ENCODE measurements at regions not wholly inside any gene's neighbourhood (a gene's known extent, or its start where the extent isn't known, plus 50 kb on each side); places are given as distances from the start of the nearest gene placed in this dataset.
A peak's percentile ranks its signal among the peaks of the same experiment; 100 is the strongest.

GRCh38 chr5:98483301-98483685 lies 290.2 kb upstream of the RGMB start:
- DNase-seq, result no peak

- no peak for DNase-seq
Observed at GRCh38 chr5:98489021-98489420, 284.4 kb upstream of the RGMB start.

DNA sequence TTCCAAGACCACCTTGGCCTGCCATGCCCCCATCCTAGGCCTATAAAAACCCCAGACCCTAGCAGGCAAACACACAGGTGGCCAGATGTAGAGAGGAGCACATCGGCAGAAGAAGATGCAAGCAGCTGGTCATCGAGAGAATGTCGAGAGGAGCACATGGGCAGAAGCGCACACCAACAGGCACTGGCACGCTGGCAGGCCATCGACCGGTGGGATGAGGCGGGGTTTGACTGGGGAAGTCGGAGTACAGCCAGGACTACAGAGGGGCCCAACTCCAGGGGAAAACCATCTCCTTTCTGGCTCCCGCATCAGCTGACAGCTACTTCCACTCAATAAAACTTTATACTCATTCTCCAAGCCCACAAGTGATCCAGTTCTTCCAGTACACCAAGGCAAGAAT lies 283.1 kb upstream of the RGMB start:
- no peak for DNase-seq

DNA sequence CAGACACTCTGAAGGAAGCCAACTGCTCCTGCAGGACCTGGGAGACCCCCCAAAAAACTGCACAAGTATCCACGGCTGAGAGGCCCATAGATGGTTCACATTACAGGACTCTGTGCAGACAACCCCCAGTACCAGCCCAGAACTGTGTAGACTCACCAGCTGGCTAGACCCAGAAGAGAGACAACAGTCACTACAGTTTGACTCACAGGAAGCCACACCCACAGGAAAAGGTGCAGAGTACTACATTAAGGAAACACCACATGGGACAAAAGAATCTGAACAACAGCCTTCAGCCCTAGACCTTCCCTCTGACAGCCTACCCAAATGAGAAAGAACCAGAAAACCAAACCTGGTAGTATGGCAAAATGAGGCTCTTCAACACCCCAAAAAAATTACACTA lies 281.2 kb upstream of the RGMB start:
- DNase-seq, result no peak

DNA sequence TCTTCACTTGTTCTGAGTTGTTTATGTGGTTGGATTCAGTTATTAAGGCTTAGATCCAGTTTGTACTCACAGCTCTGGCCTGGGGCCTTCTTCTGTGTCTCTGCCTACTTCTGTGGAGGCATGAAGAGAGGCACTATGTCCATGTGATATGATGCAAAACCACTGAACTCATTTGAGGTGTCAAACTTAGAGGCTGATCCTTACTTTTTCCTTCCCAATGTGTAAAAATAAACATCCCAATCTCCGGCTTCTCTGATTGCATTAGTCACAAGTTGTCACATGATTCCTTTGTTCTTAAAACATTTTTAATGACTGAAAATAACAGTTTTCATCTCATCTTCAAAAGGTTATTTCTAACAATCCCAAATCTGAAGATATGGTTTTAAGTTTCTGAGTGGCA lies 276.0 kb upstream of the RGMB start:
- DNase-seq, result no peak

- no peak for DNase-seq
Observed at GRCh38 chr5:98498028-98498427, 275.4 kb upstream of the RGMB start.

DNA sequence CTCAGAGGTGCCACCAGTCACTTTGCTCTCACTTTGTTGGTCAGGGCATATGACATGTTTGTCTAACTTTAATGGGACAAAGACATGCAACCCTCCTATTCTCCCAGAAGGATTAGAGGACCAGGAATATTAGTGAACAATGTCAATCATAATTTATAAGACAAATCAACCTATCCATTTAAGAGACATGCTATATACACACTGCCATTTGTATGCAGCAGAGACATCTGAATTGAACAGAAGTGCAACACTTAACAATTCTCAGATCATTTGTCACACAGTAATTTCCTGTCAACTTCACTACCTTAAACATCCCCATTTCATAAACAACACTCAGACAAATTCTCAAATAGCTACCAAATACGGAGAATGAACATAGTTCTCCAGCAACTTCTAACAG lies 273.6 kb upstream of the RGMB start:
- no peak for DNase-seq

DNA sequence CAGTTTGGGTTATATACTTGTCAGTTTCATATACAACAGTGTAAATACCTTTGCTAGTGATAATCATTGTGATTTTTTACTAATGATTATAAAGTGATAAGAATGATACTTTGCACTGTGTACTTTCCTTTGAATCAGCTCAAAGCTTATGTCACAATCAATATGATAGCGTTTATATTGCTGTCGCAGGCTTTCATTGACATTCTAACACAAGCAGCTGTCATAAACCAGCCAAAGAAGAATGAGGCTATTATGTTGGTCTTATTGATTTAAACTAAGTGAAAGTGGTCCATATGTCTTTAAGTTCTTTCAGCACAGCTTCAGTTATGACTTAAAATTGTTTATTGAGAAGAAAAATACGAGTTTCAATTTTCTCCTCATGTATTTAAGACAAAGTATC lies 272.7 kb upstream of the RGMB start:
- no peak for DNase-seq

- DNase-seq, result no peak
Observed at GRCh38 chr5:98503616-98504015, 269.8 kb upstream of the RGMB start.

GRCh38 chr5:98504505-98504904 lies 269.0 kb upstream of the RGMB start:
- no peak for DNase-seq

- DNase-seq, result peak in 22 of 56 donors; percentile 3 to 45 (median 18)
Observed at GRCh38 chr5:98510143-98510985, 263.1 kb upstream of the RGMB start.

DNA sequence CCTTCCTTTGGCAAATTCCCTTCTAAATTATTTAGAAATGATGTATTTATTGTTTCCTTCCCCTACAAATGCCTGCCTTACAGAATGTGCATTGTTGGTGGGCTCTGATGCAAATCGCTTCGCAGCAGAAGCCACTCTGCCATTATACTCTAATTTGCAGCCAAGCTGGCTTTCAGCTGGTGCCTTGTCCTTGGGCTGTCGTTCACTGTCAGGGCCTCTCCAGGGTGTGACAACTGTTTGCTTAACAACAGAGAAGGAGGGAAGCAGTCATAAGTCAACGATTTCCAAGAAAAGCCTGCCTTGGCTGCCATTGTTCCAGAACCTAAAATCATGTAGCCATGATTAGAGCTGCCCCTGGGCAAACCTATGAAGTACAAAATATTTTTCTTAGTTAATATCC lies 260.1 kb upstream of the RGMB start:
- DNase-seq, result no peak

- DNase-seq, result no peak
Observed at GRCh38 chr5:98514215-98514614, 259.2 kb upstream of the RGMB start.

DNA sequence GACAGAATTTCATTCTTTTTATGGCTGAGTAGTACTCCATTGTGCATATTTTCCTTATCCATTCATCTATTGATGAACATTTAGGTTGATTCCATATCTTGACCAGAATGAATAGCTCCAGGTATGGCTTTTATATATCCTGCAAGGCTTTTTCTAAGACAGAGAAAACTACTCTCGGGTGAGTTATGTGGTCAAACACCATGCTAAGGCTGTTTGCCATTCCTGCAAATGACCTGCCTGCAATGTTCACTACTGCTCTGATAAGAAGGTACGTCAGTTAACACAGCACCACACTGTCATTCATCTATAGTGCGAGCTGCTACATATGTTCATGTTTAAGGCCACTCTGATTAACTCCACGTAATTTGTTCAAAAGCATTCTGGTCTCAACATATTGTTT lies 256.8 kb upstream of the RGMB start:
- DNase-seq, result no peak

- peak in 2 of 56 donors; percentile 1 to 14 for DNase-seq
Observed at GRCh38 chr5:98517560-98518366, 255.7 kb upstream of the RGMB start.

- DNase-seq, result no peak
Observed at GRCh38 chr5:98518754-98519153, 254.7 kb upstream of the RGMB start.

- no peak for DNase-seq
Observed at GRCh38 chr5:98519571-98519970, 253.9 kb upstream of the RGMB start.

GRCh38 chr5:98521821-98522220 lies 251.6 kb upstream of the RGMB start:
- DNase-seq, result no peak

DNA sequence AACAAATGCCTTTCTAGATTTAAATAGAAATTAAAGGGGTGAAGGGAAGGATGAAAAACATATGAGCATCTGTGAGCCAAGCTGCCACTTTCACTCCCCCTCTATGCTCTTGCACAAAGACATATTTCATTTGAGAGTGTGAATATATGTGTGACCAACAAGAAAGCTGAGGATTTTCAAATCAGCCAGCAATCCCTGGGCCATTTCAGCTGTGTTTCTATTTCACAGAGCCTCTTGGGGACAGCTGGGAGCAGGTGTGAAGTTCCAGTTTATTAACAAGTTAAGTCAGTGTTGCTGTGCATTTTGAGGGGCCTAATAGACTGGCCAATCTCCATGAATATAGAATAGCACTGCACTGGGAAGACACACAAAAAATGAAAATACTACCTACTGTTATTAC lies 248.7 kb upstream of the RGMB start:
- DNase-seq, result peak in 1 of 56 donors; percentile 26

- no peak for DNase-seq
Observed at GRCh38 chr5:98527846-98528245, 245.6 kb upstream of the RGMB start.

DNA sequence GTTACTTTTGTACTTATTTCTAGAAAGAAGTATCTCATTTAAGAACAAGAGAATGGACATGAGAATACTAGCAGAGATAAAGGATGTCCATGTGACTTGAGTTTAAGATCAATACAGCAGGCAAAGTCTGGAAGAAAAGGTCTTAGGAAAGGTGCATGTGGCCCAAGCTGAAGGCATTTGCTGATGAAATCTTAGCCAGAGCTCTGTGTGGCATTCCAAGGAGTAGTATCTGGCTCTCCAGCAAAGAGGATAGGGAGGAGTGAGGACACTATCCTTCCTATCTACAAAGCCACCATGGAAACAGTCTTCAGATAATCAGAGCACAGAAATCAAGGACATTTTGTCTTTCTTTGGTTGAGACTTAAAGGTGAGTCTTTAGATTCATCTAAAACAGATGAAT lies 244.1 kb upstream of the RGMB start:
- no peak for DNase-seq

GRCh38 chr5:98530224-98530623 lies 243.2 kb upstream of the RGMB start:
- no peak for DNase-seq

GRCh38 chr5:98535901-98536300 lies 237.6 kb upstream of the RGMB start:
- no peak for DNase-seq
